ENCODE measurements at regions not wholly inside any gene's neighbourhood (a gene's known extent, or its start where the extent isn't known, plus 50 kb on each side); places are given as distances from the start of the nearest gene placed in this dataset.

DNA sequence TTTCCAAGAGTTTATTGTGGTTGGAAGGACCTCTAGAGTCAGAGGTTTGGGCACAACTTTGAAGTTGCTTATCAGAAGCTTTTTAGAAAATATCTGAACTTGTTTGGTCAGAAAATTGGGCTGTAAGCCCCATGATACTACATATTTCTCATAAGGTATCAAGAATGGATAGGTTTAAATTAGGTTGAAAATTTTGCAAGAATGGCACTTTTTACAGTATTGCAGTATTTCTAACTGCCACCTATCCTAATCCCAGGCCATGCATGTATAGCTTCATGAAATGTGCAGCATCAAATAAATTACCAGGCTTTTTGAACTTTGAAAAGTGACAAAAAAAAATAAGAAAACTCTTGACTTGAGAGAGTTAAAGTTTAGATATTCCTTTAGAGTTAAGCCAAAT, 367.2 kb downstream of the FIGN start:
- Histone ChIP-seq H3K27me3 (no peaks in the 10 kb centered on the region), H3K4me3 (no peak overlapping the region), H3K4me1 (no peaks in the 10 kb centered on the region), H3K9me3 (no peaks in the 10 kb centered on the region), H3K27ac (no peak overlapping the region), H3K36me3 (no peaks in the 10 kb centered on the region)
- intact Hi-C loops (cut with DNase I), result no loop called here
- ATAC-seq (no peak), DNase-seq (no peak)
- TF ChIP-seq, protein P1, sequence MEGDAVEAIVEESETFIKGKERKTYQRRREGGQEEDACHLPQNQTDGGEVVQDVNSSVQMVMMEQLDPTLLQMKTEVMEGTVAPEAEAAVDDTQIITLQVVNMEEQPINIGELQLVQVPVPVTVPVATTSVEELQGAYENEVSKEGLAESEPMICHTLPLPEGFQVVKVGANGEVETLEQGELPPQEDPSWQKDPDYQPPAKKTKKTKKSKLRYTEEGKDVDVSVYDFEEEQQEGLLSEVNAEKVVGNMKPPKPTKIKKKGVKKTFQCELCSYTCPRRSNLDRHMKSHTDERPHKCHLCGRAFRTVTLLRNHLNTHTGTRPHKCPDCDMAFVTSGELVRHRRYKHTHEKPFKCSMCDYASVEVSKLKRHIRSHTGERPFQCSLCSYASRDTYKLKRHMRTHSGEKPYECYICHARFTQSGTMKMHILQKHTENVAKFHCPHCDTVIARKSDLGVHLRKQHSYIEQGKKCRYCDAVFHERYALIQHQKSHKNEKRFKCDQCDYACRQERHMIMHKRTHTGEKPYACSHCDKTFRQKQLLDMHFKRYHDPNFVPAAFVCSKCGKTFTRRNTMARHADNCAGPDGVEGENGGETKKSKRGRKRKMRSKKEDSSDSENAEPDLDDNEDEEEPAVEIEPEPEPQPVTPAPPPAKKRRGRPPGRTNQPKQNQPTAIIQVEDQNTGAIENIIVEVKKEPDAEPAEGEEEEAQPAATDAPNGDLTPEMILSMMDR (IDR thresholded peaks at IDR 0.05), result no peak

GRCh38 chr2:163367825-163368582, 367.8 kb downstream of the FIGN start:
- TF ChIP-seq, protein P1 (IDR thresholded peaks at IDR 0.05), result no peak
- no peaks in the 10 kb centered on the region for H3K27me3 ChIP-seq
- H3K4me1 ChIP-seq, result no peaks in the 10 kb centered on the region
- H3K27ac ChIP-seq, result no peak overlapping the region
- DNase-seq (no peak), ATAC-seq (no peak)
- H3K36me3 ChIP-seq, result no peaks in the 10 kb centered on the region
- no peak overlapping the region for H3K4me3 ChIP-seq
- H3K9me3 ChIP-seq, result no peaks in the 10 kb centered on the region
- intact Hi-C loops (cut with DNase I), result no loop called here

- no peaks in the 10 kb centered on the region for H3K27me3 ChIP-seq
- intact Hi-C loops (cut with DNase I), result no loop called here
- H3K4me1 ChIP-seq, result no peaks in the 10 kb centered on the region
- ATAC-seq, result no peak
- TF ChIP-seq, protein P1 (IDR thresholded peaks at IDR 0.05), result no peak
- H3K27ac ChIP-seq, result no peak overlapping the region
- H3K4me3 ChIP-seq, result no peak overlapping the region
- H3K9me3 ChIP-seq, result peaks cover 0 to 2% of the 10 kb centered on the region in 2 donors
- H3K36me3 ChIP-seq, result no peaks in the 10 kb centered on the region
- DNase-seq, result no peak
These were observed 371.1 kb downstream of the FIGN start for GRCh38 chr2:163364736-163365135.

DNA sequence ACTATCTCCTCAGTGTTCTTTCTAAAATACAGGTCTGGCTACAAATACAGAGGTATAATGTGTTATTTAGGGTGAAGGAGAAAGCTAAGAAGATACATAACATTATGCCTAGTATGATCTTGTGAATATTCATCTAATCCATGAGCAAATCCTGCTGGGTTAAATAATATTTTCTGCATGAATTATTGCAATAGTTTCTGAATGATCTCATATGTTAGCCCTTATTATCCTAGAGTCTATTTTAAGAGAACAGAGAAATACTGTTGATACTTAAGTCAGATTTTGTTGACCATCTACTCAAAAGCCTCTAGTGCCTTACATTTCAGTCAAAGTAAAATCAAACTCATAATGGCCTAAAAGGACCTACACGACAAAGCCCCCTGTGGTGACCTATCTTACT, 382.3 kb downstream of the FIGN start:
- H3K27ac ChIP-seq, result no peak overlapping the region
- TF ChIP-seq, protein P1 (IDR thresholded peaks at IDR 0.05), result no peak
- no peaks in the 10 kb centered on the region for H3K27me3 ChIP-seq
- H3K4me3 ChIP-seq, result no peak overlapping the region
- H3K4me1 ChIP-seq, result no peaks in the 10 kb centered on the region
- no peaks in the 10 kb centered on the region for H3K9me3 ChIP-seq
- no peaks in the 10 kb centered on the region for H3K36me3 ChIP-seq
- intact Hi-C loops (cut with DNase I), result no loop called here
- DNase-seq (no peak), ATAC-seq (no peak)

GRCh38 chr2:163351966-163352365, 383.8 kb downstream of the FIGN start:
- intact Hi-C loops (cut with DNase I), result no loop called here

More at GRCh38 chr2:163351966-163352365, 383.8 kb downstream of the FIGN start:
- Histone ChIP-seq H3K27me3 (no peaks in the 10 kb centered on the region), H3K4me3 (no peak overlapping the region), H3K27ac (no peak overlapping the region), H3K9me3 (no peaks in the 10 kb centered on the region), H3K36me3 (no peaks in the 10 kb centered on the region), H3K4me1 (no peaks in the 10 kb centered on the region)
- DNase-seq (no peak), ATAC-seq (no peak)
- TF ChIP-seq, protein P1 (IDR thresholded peaks at IDR 0.05), result no peak
